AG08395 (cell line): ENCODE measurements at regions not wholly inside any gene's neighbourhood (a gene's known extent, or its start where the extent isn't known, plus 50 kb on each side); places are given as distances from the start of the nearest gene placed in this dataset.
A peak's percentile ranks its signal among the peaks of the same experiment; 100 is the strongest.
"Not testable (repeated sequence)": the region's sequence is repeated elsewhere in the genome, so short reads cannot be mapped to it uniquely, and the experiment has no call there.

ENCODE experiments used
- DNase-seq: peaks from one replicate; pipeline ENCODE4 v3.0.0; 2012; ENCODE audit warnings: mixed read lengths, low spot score

DNA sequence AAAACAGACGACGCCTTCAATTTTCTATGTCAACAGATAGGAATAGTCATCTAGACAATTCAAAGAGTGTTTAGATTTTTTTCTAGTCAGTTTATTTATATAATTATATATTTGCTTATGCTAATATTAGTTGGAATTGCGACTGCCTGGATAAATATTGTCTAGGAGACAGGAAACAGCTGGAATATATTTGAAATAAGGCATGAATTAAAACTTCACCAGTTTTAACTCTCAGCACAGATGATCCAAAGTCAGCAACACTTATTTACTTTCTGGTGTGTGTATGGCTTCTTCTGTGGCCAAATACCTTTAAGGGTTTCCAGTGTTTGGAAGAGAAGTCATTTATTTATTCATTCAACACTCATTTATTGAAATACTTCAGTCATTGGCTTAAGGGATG, 1215.4 kb upstream of the USP15 start:
- no peak for DNase-seq

DNA sequence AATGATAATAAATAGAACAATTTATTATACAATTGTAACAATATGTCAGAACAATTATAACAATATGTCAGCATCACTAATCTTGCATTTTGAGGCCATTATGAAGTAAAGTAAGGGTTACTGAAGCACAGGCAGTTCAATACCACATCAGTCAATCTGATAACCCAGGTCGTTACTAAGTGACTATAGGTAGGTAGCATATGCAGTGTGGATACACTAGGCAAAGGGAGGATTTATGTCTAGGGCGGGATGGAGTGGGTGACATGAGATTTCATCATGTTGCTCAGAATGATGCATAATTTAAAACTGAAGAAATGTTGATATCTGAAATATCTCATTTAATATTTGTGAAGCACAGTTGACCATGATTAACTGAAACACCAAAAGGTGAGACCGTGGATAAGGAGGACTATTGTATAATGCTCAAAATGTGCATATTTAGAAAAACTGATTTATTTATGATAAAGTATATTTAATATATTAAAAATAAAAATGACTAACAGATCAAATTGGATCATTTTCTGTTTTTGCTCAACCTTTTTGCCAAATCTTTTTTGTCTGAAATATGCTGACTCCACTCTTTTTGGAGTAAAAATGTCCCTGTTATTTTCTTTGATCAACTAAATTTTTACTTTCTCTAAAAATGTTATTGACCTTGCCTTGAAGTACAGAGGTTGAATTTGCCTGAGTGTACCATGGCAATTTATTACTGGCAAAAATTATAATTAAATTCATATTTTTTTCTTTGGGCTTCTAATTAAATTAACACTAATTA, 1189.4 kb upstream of the USP15 start:
- DNase-seq: no peak

DNA sequence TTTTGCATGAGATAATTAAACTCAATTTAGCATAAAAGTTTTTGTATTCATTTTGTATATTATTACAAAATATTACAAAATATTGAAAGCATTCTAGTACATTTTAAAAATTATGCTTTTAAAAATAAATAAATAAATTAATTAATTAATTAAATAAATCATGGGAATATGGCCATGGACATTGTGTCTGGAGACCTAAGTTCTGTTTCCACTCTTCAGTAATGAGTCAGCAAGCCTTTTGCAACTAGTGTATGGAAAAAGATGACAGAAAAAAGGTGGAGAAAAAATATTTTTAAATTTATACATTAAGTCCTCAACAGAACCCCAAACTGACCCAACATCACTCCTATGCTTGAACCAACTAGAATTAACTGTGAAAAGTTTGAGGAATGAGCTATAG, 1187.5 kb upstream of the USP15 start:
- DNase-seq: no peak

DNA sequence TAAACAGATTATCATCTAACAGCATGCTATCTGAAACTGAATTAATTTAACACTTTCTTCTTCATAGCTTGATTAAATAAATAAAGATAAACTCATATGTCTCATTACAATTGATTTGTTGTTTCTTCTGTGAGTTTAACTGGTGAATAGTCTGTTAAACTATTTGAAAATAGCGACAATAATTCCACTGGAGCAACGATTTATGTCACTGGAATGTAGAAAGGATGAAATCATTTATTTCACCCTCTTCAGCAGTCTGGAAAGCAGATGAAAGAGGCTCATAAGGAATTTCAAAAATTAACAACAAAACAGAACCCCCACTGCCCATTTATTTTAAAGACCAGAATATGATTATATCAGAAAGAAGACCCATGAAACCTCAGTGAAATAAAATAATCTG, 1165.1 kb upstream of the USP15 start:
- no peak for DNase-seq

DNA sequence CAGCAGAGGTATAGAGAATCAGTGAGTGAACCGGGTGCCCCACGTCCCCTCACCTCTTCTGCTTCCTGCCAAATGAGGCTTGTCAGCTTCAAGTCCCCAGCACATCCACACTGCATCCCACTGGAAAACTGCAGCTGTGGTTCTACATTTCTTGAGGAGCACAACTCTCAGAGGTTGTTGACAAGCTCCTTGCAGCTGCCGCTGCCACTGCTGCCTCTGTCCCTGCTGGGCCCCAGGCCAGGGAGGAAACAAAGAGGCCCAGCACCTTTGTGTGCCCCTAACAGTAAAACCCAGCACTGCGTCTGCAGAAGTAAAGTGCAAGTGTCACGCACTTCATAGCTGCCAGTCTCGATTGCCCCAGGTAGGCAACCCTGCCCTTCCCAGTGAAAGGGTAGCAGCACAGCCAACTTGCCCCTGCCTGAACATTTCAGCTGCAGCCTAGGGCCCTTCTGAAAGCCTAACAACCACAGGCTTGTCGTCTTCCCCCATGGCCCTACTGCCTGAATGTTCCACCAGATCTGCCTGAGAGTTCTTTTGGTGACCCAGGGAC, 1162.1 kb upstream of the USP15 start:
- DNase-seq: no peak

DNA sequence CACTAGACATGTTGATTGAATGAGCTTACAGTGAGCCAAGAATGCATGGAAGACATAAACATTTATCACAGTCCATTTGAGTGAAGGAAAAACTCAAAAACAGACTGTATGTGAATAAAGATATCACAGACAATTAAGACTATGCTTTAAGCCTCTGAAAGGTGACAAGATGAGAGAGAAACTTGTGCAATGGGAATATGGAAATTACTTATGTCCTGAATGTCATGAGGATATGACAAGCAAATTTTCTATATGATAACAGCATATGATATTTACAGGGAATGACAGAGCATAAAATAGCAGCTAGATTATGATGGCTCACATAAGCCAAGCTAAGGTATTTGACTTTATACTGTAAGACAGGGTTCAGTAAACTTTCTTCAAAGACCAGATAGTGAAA, 1153.1 kb upstream of the USP15 start:
- no peak for DNase-seq

DNA sequence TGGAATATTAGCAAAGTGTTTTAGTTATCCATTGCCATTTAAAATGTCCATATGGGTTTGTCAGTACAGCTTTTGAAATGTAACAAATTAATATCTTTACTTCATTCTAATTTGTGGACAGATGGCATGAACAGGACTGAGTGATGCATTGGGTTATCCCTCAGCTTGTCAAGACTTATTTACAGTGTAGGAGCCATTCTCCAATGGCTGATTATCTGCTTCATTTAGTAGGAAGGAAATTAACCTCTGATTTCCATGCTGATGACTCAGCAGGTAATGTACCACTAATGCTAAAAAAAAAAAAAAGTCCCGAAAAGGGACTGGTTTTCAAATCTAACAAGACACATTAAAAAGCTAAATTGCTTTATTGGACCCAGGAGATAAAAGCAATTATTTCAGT, 1149.0 kb upstream of the USP15 start:
- DNase-seq: no peak

DNA sequence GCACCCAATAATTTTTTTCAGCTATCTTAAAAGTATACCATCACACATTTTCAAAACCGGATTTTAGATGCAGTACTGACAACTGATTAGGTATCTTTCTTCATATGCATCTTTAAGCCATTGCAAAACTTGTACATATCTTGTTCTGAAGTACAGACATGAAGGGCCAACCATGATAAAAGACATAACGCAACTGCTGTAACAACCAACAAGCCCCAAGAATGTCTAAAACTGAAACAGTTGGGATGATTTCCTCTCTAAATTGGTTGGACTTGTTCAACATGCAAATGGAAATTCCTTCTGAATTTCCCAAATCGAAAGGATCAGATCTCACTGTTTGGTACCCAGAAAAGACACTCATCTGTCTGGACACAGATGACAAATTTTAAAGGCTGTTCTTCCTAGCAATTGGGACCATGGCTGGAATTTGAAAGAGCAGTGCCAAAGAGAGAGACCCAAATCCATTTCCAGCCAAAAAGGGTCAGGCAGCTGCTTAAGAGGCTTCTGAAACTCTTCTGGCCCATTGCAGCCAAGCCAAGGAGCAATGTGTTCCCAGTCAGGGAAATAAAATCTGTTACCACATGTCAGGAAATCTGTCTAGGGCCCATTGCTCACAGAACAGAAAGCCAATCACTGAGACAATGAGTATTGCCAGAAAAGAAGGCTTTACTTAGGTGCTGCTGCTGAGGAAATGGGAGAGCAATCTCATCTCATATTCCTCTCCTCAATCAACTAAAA, 1122.4 kb upstream of the USP15 start:
- no peak for DNase-seq

DNA sequence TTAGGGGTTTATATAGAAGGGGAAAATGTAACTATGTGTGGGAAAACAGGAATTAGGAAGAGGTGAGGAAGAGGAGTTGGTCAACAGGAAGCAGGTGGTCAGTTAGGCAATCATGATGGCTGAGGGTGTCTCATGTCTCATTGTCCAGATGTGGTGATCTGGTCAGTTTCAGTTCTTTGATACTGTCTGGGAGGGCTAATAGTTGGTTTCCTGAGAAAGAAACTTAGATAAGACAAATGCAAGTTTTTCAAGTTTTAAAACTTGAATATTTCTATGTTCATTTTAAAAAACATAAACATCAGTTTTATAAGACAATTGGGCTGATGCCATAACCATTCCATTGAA, 1121.8 kb upstream of the USP15 start:
- DNase-seq: no peak

DNA sequence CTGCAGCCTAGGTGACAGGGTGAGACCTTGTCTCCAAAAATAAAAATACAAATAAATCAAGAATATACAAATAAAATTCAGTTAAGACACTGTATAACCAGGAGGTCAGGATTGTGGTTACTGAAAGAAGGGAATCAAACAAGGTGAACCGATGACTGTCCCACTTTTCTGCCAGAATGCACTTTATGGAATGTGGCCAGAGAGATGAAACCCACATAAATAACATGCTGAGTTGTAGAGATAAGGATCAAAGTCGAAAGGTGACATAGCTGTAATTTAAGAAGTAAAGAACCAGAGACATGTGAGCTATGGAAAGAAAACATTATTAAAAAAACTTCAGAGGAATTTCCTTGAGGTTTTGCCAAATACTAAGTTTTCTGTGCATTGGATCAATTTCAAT, 1098.2 kb upstream of the USP15 start:
- no peak for DNase-seq

DNA sequence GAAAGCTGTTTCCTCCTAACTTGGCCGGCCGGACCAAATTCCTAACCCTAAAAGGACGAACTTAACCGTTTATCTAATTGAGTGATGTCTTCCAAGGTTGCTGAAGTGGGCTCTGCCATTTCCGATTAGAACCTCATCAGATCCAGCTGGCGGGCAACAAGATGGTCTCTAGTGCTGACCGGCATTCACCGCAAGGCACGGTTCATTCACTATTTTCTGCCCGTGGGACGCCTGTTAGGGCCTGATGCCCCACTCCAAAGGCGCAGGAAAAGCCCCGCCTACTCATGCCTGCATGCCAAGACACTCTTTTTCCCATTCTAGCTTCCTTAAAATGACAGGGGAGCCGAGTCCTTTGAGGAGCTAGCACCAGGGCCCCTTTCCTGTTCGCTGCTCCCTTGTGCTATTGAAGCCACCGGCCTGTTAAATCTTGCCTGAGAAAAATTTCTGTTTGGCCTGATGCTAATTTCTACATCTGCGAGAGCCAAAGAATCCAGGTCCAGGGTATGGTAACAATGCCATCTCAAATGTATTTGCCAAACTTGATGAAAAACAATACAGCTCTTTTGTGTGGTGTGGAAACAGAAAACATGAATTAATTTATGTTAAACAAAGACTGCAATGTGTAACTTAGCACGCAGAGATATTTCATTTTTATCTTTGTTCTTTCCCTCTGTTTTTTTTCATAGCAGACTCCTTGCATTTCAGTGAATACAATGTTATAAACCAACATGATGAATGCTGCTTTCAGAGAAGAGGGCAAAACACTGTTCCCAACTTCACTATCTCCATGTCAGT, 1071.2 kb upstream of the USP15 start:
- DNase-seq: no peak

DNA sequence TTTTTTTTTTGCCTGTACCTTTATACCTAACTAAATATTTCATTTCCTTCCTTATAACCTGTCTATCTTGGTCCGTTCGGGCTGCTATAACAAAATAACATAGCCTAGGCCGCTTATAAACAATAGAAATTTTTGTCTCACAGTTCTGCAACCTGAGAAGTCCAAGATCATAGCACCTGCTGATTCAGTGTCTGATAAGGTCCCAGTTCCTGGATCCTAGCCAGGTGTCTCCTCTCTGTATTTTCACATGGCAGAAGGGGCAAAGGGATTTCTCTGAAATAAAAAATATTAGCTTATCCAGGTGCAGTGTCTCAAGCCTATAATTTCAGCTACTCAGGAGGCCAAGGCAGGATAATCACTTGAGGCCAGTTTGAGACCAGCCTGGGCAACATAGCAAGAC, 1046.6 kb upstream of the USP15 start:
- DNase-seq: no peak

DNA sequence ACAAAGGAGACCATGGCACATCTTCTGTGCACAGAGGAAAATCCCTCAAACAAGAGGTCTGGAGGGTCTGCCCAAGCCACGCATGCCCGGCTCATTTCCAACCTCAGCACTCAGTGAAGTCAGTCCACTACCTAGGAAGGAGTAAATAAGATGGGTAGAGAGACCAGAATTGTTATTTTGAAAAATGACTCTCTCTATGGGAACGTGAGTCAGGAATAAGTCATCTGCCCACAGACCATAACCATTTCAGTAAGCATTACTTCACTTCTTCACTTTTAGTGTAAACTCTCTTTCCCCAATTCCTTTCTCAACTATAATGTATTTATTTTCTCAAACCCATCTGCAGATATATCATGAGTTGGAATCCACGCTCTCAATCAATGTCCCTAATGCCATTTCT, 1039.9 kb upstream of the USP15 start:
- no peak for DNase-seq

DNA sequence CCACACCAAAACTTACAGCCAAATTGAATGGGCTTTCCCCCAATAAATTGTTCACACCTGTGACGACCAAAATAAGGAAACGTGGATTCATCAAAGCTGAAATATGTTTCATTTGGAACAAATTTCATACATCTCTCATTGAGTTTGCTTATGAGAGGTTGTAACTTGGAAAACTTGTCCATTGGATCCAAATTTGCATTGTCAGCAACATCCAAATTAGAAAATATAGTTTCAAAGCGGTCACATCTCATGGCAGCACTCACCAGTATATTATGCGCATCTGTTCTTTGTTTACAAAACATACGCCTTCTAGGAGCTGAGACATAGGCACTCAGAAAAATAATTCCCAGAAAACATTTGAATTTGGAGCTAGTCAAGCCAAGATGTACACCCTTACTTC, 1028.2 kb upstream of the USP15 start:
- DNase-seq: no peak

DNA sequence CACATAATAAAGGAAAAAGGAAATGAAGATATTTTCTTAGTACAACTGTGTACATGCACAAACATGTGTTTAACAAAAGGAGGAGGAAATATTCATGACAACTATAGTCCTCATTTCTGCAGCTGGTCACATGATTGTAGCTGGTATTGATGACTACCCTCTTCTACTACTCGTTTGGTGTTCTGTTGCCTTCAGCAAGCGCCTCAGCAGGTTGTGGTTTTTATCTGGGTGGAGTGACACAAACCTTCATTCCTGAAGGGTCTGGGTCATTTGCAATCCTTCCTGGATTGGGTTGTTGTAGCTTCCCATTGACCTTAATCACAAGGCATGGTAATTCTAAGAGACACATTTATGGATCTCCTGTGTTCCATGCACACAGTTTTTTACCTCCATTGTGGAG, 1009.9 kb upstream of the USP15 start:
- DNase-seq: no peak

DNA sequence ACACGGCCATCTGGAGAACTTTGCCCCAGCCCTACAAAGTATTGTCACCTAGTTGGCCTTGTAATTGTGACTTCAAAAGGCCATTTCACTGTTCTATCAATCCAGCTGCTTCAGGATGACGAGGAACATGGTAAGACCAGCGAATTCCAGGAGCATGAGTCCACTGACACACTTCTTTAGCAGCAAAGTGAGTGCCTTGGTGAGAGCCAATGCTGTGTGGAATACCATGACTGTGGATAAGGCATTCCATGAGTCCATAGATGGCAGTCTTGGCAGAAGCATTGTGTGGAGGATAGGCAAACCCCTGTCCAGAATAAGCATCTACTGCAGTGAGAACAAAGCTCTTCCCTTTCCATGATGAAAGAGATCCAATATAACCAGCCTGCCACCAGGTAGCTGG, 1009.1 kb upstream of the USP15 start:
- DNase-seq: no peak

DNA sequence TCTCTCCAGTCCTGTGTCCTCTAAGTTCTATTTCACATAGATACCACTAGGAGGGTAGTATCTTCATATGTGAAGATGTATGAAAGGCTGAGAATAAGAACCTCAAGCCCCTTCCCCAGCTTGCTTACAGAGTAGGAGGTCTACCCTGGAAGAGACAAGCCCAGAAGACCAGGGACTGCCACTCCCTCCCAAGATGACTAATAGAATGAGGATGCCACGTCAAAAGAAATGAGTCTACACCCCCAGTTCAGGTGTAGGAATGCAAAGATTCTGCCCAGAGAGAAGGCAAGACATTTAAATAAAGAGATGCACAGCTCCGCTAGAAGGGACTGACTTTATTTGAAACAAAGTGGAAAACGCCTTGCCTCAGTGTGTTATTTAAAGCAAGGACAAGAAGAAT, 1006.0 kb upstream of the USP15 start:
- DNase-seq: no peak

DNA sequence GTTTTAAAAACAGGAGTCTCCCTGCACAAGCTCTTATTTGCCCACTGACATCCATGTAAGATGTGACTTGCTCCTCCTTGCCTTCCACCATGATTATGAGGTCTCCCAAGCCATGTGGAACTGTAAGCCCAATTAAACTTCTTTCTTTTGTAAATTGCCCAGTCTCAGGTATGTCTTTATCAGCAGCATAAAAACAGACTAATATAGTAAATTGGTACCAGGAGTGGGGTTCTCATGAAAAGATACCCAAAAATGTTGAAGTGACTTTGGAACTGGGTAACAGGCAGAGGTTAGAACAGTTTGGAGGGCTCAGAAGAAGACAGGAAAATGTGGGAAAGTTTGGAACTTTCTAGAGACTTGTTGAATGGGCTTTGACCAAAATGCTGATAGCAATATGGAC, 995.9 kb upstream of the USP15 start:
- not testable (repeated sequence) for DNase-seq

DNA sequence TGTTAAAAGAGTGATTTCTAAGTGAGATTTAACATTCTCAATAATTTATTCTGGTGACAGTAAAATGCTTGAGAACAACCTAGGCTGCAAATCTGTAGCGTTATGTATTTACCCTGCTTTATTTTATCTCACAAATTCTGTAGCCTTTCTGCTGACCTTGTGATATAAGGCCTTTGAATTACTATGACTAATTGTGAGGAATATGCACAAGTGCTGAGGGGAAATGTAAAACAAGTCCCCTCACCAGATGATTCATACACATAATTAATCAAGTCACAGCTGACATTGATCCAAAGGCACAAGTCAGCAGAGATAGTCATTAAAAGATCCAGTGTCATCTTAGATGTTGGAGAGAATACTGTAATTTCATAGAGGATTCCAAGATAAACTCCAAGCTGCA, 992.7 kb upstream of the USP15 start:
- no peak for DNase-seq

DNA sequence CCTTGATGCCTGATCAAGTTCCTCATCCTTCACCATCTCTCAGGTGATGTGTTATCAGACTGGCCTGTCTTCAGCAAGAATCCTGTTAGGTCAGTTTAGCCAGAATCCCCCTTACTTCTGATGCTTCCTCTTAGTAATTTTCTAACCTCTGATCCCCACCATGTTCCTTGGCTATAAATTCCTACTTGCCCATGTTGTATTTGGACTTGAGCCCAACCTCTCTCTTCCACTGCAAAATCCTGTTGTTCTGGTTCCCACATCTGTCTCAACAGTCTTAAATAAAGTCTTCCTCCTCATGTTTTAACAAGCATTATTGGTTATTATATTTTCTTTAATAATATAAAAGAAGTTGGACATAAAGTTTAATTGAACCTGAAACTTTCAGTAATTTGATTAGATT, 987.8 kb upstream of the USP15 start:
- DNase-seq: no peak

DNA sequence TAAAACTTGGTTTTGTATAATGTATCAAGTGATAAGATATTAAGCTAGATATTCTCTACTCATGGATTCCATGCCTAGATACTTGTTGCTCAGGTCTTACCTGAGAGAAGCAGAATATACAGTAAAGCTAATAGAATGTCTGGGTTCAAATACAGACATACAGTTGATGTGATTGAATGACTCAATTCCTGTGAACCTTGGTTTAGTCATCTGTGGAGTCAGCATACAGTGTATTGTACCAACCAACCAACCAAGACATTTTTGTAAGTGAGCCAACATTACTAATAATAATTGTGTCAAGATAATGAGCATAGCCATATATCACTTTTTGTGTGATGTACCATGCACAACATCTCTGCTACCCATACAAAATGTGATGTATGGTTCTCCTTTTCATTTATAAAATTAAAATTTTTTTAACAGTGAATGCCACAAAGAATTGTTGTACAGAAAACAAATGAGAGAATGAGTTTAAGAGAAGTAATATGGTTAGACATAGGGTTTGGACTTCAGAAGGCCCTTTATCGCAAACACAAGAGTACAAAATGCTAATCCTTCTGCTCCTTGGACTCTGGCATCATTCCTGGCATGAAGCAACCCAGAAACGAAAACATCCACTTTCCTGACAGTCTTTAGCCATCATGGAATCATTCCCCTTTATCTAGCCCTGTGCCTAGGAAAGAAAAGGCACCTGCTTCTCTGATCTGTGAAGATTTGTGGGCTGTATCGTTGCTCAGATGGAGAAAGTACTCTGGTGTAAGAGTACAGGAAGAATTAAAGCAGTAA, 977.2 kb upstream of the USP15 start:
- DNase-seq: peak; percentile 2

DNA sequence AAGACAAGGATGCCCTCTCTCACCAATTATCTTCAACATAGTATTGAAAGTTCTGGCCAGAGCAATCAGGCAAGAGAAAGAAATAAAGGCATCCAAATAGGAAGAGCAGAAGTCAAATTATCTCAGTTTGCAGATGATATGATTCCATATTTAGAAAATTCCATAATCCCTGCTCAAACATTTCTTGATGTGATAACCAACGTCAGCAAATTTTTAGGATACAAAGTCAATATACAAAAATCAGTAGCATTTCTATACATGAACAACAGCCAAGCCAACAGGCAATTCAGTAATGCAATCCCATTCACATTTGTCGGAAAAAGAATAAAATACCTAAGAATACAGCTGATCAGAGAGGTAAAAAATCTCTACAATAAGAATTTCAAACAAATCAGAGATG, 969.7 kb upstream of the USP15 start:
- no peak for DNase-seq
